GM23338 (cell line): ENCODE measurements at regions not wholly inside any gene's neighbourhood (a gene's known extent, or its start where the extent isn't known, plus 50 kb on each side); places are given as distances from the start of the nearest gene placed in this dataset.

Experiments used
- ATAC-seq: fragments of 200-7000 bp; cut with Tn5 transposase; 3 replicates; pipeline ENCODE4 v1.9.1; 2020
- DNase-seq: peaks from one replicate; pipeline ENCODE4 v3.0.0-alpha.2; 2015; ENCODE audit warnings: low spot score
- H2AFZ ChIP-seq: fragments of 200-600 bp; sonication (generic); 2 replicates; pipeline ENCODE4 v1.8.0; 2016; ENCODE audit warnings: antibody characterized with exemption, mild to moderate bottlenecking, moderate library complexity
- H3F3A ChIP-seq: fragments of 200-600 bp; sonication (generic); replicated peaks from 2 replicates; pipeline ENCODE4 v1.8.0; 2017; ENCODE audit warnings: antibody characterized with exemption, mixed run types, low read depth
- H3K27ac ChIP-seq: fragments of 200-600 bp; sonication (generic); 2 replicates; pipeline ENCODE4 v1.6.1; 2016; ENCODE audit warnings: low read depth
- H3K27me3 ChIP-seq: fragments of 200-600 bp; sonication (generic); 2 replicates; pipeline ENCODE4 v1.8.0; 2016; ENCODE audit warnings: mild to moderate bottlenecking, mixed run types, moderate library complexity; ENCODE audit not compliant: insufficient read depth
- H3K36me3 ChIP-seq: fragments of 200-600 bp; sonication (generic); 2 replicates; pipeline ENCODE4 v1.8.0; 2016; ENCODE audit warnings: mild to moderate bottlenecking; ENCODE audit not compliant: insufficient read depth
- H3K4me1 ChIP-seq: fragments of 200-600 bp; sonication (generic); 2 replicates; pipeline ENCODE4 v1.8.0; 2016; ENCODE audit warnings: mild to moderate bottlenecking, moderate library complexity; ENCODE audit not compliant: insufficient read depth
- H3K4me2 ChIP-seq: fragments of 200-600 bp; sonication (generic); 2 replicates; pipeline ENCODE4 v1.7.1; 2017; ENCODE audit warnings: mixed run types
- H3K4me3 ChIP-seq: fragments of 200-600 bp; sonication (generic); 2 replicates; pipeline ENCODE4 v1.6.1; 2016; ENCODE audit warnings: mixed run types
- H3K79me2 ChIP-seq: fragments of 200-600 bp; sonication (generic); replicated peaks from 2 replicates; pipeline ENCODE4 v1.8.0; 2017; ENCODE audit warnings: mild to moderate bottlenecking; ENCODE audit not compliant: insufficient read depth
- H3K9me2 ChIP-seq: fragments of 200-600 bp; sonication (generic); 2 replicates; pipeline ENCODE4 v1.8.0; 2017; ENCODE audit not compliant: insufficient read depth
- H4K20me1 ChIP-seq: fragments of 200-600 bp; sonication (generic); replicated peaks from 2 replicates; pipeline ENCODE4 v1.8.0; 2017; ENCODE audit warnings: mild to moderate bottlenecking; ENCODE audit not compliant: insufficient read depth
- H3K27ac Mint-ChIP-seq: 2 replicates; pipeline ENCODE4 v1.8.0; 2020; ENCODE audit warnings: inconsistent platforms, mild to moderate bottlenecking, moderate library complexity, mixed read lengths
- H3K27me3 Mint-ChIP-seq: 3 replicates; pipeline ENCODE4 v1.8.0; 2022; ENCODE audit warnings: low read depth, mild to moderate bottlenecking, moderate library complexity, mixed read lengths, inconsistent platforms; ENCODE audit not compliant: insufficient read depth, poor library complexity
- H3K36me3 Mint-ChIP-seq: 3 replicates; pipeline ENCODE4 v1.8.0; 2021; ENCODE audit warnings: low read depth, mild to moderate bottlenecking, inconsistent platforms, moderate library complexity, mixed read lengths
- H3K4me1 Mint-ChIP-seq: 3 replicates; pipeline ENCODE4 v1.8.0; 2020; ENCODE audit warnings: mild to moderate bottlenecking, inconsistent platforms, mixed read lengths
- H3K4me3 Mint-ChIP-seq: 3 replicates; pipeline ENCODE4 v1.8.0; 2021; ENCODE audit warnings: moderate library complexity, mild to moderate bottlenecking, inconsistent platforms, mixed read lengths
- H3K9me3 Mint-ChIP-seq: 3 replicates; pipeline ENCODE4 v1.8.0; 2020; ENCODE audit warnings: moderate library complexity, mild to moderate bottlenecking, inconsistent platforms, mixed read lengths
- EZH2 ChIP-seq: fragments of 200-600 bp; sonication (generic); IDR thresholded peaks from one replicate; pipeline ENCODE4 v1.8.0; 2017; ENCODE audit warnings: antibody characterized with exemption, mild to moderate bottlenecking, low read depth; ENCODE audit not compliant: unreplicated experiment
- EZH2phosphoT487 ChIP-seq: fragments of 200-600 bp; sonication (generic); IDR thresholded peaks from one replicate; pipeline ENCODE4 v1.8.1; 2018; ENCODE audit warnings: antibody characterized with exemption; ENCODE audit not compliant: unreplicated experiment
- JUNB ChIP-seq: IDR thresholded peaks from one replicate; pipeline ENCODE4 v1.6.1; 2016; ENCODE audit warnings: antibody characterized with exemption; ENCODE audit not compliant: unreplicated experiment
- NANOG ChIP-seq: IDR thresholded peaks from 2 replicates; pipeline ENCODE4 v1.6.1; 2016; ENCODE audit warnings: antibody characterized with exemption, borderline replicate concordance
- POLR2AphosphoS5 ChIP-seq: IDR thresholded peaks from 2 replicates; pipeline ENCODE4 v1.6.1; 2016; ENCODE audit warnings: antibody characterized with exemption, low read depth
- STAT1 ChIP-seq: IDR thresholded peaks from one replicate; pipeline ENCODE4 v1.6.1; 2016; ENCODE audit warnings: antibody characterized with exemption; ENCODE audit not compliant: unreplicated experiment
- ZNF331 ChIP-seq: fragments of 250-450 bp; sonication (Bioruptor Pico); IDR thresholded peaks from 2 replicates; pipeline ENCODE4 v1.5.0; 2020; ENCODE audit warnings: low read depth, mild to moderate bottlenecking, moderate library complexity
- TF ChIP-seq, protein P1 (sequence below): IDR thresholded peaks from one replicate; pipeline ENCODE4 v1.6.1; 2018; ENCODE audit warnings: antibody characterized with exemption; ENCODE audit not compliant: unreplicated experiment
- TF ChIP-seq, protein P2 (sequence below): IDR thresholded peaks from 2 replicates; pipeline ENCODE4 v1.6.1; 2016; ENCODE audit warnings: antibody characterized with exemption
- TF ChIP-seq, protein P3 (sequence below), 2 experiments: fragments of 200-600 bp in 1 of 2; sonication (generic) in 1 of 2; conservative IDR thresholded peaks; 2 replicates each; pipeline versions ENCODE4 v1.5.1 to v1.6.1; 2016 to 2017; ENCODE audit warnings: antibody characterized with exemption in 2 of 2, low read depth in 2 of 2, mild to moderate bottlenecking in 2 of 2, moderate library complexity in 1 of 2

DNA sequence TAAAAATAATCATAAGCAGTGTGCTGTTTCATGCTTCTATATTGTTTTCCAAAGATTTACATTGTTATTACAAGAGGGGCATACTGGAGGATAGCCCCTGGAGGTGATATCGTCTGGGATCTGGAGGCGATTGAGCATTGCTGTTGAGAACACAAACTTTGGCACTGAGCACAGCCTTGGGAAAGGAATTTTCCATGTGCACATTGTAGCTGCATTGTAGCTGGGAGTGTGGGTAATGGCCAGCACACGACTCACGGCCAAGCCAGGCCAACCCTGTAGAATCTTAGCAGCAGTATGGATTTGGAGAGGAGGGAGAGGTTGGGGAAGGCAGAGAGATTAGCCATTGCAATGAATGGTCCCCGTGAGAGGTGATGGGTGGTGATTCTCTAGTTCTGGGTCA is 121.9 kb downstream of the SMIM20 start:
- no peak overlapping the region for H3K4me3 Mint-ChIP-seq
- no peaks in the 10 kb centered on the region for H3K27me3 ChIP-seq
- H3K4me3 ChIP-seq: no peak overlapping the region
- H3K27me3 Mint-ChIP-seq: peaks cover 7% of the 10 kb centered on the region
- no peak overlapping the region for H3K27ac Mint-ChIP-seq
- no peak overlapping the region for H3K4me2 ChIP-seq
- no peak for TF ChIP-seq EZH2phosphoT487
- TF ChIP-seq NANOG: no peak
- TF ChIP-seq JUNB: no peak
- TF ChIP-seq, protein P1, sequence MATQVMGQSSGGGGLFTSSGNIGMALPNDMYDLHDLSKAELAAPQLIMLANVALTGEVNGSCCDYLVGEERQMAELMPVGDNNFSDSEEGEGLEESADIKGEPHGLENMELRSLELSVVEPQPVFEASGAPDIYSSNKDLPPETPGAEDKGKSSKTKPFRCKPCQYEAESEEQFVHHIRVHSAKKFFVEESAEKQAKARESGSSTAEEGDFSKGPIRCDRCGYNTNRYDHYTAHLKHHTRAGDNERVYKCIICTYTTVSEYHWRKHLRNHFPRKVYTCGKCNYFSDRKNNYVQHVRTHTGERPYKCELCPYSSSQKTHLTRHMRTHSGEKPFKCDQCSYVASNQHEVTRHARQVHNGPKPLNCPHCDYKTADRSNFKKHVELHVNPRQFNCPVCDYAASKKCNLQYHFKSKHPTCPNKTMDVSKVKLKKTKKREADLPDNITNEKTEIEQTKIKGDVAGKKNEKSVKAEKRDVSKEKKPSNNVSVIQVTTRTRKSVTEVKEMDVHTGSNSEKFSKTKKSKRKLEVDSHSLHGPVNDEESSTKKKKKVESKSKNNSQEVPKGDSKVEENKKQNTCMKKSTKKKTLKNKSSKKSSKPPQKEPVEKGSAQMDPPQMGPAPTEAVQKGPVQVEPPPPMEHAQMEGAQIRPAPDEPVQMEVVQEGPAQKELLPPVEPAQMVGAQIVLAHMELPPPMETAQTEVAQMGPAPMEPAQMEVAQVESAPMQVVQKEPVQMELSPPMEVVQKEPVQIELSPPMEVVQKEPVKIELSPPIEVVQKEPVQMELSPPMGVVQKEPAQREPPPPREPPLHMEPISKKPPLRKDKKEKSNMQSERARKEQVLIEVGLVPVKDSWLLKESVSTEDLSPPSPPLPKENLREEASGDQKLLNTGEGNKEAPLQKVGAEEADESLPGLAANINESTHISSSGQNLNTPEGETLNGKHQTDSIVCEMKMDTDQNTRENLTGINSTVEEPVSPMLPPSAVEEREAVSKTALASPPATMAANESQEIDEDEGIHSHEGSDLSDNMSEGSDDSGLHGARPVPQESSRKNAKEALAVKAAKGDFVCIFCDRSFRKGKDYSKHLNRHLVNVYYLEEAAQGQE: no peak
- TF ChIP-seq, protein P2, sequence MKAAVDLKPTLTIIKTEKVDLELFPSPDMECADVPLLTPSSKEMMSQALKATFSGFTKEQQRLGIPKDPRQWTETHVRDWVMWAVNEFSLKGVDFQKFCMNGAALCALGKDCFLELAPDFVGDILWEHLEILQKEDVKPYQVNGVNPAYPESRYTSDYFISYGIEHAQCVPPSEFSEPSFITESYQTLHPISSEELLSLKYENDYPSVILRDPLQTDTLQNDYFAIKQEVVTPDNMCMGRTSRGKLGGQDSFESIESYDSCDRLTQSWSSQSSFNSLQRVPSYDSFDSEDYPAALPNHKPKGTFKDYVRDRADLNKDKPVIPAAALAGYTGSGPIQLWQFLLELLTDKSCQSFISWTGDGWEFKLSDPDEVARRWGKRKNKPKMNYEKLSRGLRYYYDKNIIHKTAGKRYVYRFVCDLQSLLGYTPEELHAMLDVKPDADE: no peak
- TF ChIP-seq ZNF331 (CRISPR knock-in tag): no peak
- no peak for TF ChIP-seq STAT1
- TF ChIP-seq EZH2: no peak
- peaks cover 12% of the 10 kb centered on the region for H3K9me3 Mint-ChIP-seq
- H3K4me1 Mint-ChIP-seq: peaks cover 11% of the 10 kb centered on the region
- H3K4me1 ChIP-seq: peaks cover 10% of the 10 kb centered on the region
- peaks cover 8% of the 10 kb centered on the region for H3K9me2 ChIP-seq
- H3K36me3 ChIP-seq: no peaks in the 10 kb centered on the region
- H3K27ac ChIP-seq: no peak overlapping the region
- peaks cover 9% of the 10 kb centered on the region for H3F3A ChIP-seq
- H3K79me2 ChIP-seq: no peaks in the 10 kb centered on the region; the same call in 1 of the 2 replicates
- H3K36me3 Mint-ChIP-seq: peaks cover 17% of the 10 kb centered on the region
- H4K20me1 ChIP-seq: no peaks in the 10 kb centered on the region
- no peak for DNase-seq
- no peak overlapping the region for H2AFZ ChIP-seq
- ATAC-seq: no peak

DNA sequence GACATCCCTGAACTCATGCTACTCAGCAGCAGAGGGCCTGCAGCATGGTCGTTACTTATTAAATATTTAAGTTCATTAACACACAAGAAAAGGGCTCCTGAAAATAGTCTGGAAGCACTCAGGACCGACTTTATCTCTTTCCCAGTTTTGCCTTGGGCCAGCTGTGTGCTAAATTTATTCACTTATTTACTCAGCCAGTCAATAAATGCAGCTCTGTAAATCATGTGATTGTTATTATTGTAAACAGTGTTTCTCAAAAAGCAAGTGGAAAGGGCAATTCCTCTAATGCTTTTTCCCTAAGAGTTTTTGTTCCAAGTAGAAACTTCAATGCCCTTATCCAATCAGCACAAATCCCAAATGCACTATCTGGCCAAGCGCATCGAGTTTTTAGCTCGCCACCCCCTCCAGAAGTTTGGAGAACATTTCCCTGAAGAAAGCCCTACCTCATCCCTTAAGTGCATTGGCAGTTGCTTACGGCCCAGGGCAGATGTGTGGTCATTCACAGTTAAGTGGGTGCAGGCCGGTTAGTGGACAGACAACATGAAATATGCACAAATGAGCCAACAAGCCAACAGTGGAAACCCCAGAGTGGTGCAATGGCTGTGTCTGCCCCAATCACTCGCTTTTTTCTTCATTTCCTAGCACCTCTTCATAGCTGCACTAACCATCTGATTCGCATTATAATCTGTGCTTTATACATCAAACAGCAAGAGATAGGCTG is 125.8 kb downstream of the SMIM20 start:
- Mint-ChIP-seq H3K9me3 (no peaks in the 10 kb centered on the region), H3K4me1 (peaks cover 2% of the 10 kb centered on the region; the same call in 1 of the 3 replicates), H3K27ac (no peak overlapping the region), H3K27me3 (peaks cover 2% of the 10 kb centered on the region), H3K36me3 (no peaks in the 10 kb centered on the region; the same call in 2 of the 3 replicates), H3K4me3 (no peak overlapping the region)
- H3K27me3 ChIP-seq: no peaks in the 10 kb centered on the region
- H3K27ac ChIP-seq: no peak overlapping the region
- no peaks in the 10 kb centered on the region for H3K79me2 ChIP-seq
- no peaks in the 10 kb centered on the region for H3K36me3 ChIP-seq
- no peaks in the 10 kb centered on the region for H3F3A ChIP-seq
- no peaks in the 10 kb centered on the region for H3K4me1 ChIP-seq
- H3K4me3 ChIP-seq: no peak overlapping the region
- H3K9me2 ChIP-seq: peaks cover 15% of the 10 kb centered on the region
- H4K20me1 ChIP-seq: no peaks in the 10 kb centered on the region
- TF ChIP-seq ZNF331 (CRISPR knock-in tag) (no peak), EZH2phosphoT487 (no peak), NANOG (no peak), POLR2AphosphoS5 (no peak), STAT1 (no peak)
- TF ChIP-seq, protein P3, sequence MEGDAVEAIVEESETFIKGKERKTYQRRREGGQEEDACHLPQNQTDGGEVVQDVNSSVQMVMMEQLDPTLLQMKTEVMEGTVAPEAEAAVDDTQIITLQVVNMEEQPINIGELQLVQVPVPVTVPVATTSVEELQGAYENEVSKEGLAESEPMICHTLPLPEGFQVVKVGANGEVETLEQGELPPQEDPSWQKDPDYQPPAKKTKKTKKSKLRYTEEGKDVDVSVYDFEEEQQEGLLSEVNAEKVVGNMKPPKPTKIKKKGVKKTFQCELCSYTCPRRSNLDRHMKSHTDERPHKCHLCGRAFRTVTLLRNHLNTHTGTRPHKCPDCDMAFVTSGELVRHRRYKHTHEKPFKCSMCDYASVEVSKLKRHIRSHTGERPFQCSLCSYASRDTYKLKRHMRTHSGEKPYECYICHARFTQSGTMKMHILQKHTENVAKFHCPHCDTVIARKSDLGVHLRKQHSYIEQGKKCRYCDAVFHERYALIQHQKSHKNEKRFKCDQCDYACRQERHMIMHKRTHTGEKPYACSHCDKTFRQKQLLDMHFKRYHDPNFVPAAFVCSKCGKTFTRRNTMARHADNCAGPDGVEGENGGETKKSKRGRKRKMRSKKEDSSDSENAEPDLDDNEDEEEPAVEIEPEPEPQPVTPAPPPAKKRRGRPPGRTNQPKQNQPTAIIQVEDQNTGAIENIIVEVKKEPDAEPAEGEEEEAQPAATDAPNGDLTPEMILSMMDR (conservative IDR thresholded peaks at IDR 0.05; ENCODE audit: low read depth in 2 of 2): no peak
- H3K4me2 ChIP-seq: no peak overlapping the region
- H2AFZ ChIP-seq: peak overlapping the region; percentile 56; the same call in 1 of the 2 replicates
- DNase-seq: no peak
- ATAC-seq: no peak
